Kidney (tissue), 13 donors: ENCODE measurements at regions not wholly inside any gene's neighbourhood (a gene's known extent, or its start where the extent isn't known, plus 50 kb on each side); places are given as distances from the start of the nearest gene placed in this dataset.

Experiments used
- DNase-seq, 5 donors: peaks; one replicate each; pipeline ENCODE4 v3.0.0-alpha.2; 2013 to 2020
- FAIRE-seq: peaks from 2 replicates; lab custom pipeline; 2012; peaks lifted over from hg19 to GRCh38; lab: Jason Lieb, UNC
- H3K27ac ChIP-seq, 2 donors: one replicate each; pipeline ENCODE4 v1.7.0; 2013; ENCODE audit warnings: low read depth in 2 of 2, low read length in 2 of 2, inconsistent platforms in 1 of 2
- H3K27me3 ChIP-seq: one replicate; pipeline ENCODE4 v1.7.1; 2013; ENCODE audit warnings: low read length, inconsistent platforms; ENCODE audit not compliant: control insufficient read depth, insufficient read depth
- H3K36me3 ChIP-seq, 3 donors: one replicate each; pipeline versions ENCODE4 v1.7.0 to v1.7.1; 2013; ENCODE audit warnings: low read length in 3 of 3, control low read depth in 1 of 3, inconsistent platforms in 1 of 3; ENCODE audit not compliant: insufficient read depth in 3 of 3, control insufficient read depth in 2 of 3
- H3K4me1 ChIP-seq, 3 donors: one replicate each; pipeline versions ENCODE4 v1.7.0 to v1.7.1; 2013; ENCODE audit warnings: low read length in 3 of 3, inconsistent platforms in 1 of 3, low read depth in 1 of 3; ENCODE audit not compliant: control insufficient read depth in 2 of 3, insufficient read depth in 2 of 3
- H3K4me3 ChIP-seq, 3 donors: one replicate each; pipeline versions ENCODE4 v1.7.0 to v1.8.1; 2013; ENCODE audit warnings: low read length in 3 of 3, control low read depth in 1 of 3, inconsistent platforms in 1 of 3
- H3K9ac ChIP-seq, 3 donors: one replicate each; pipeline versions ENCODE4 v1.7.0 to v1.7.1; 2013; ENCODE audit warnings: low read length in 3 of 3, control low read depth in 1 of 3, inconsistent platforms in 1 of 3
- H3K9me3 ChIP-seq, 3 donors: one replicate each; pipeline versions ENCODE4 v1.7.0 to v1.7.1; 2013; ENCODE audit warnings: low read length in 3 of 3, control low read depth in 1 of 3, inconsistent platforms in 1 of 3; ENCODE audit not compliant: control insufficient read depth in 2 of 3, insufficient read depth in 1 of 3
- intact Hi-C: fragments of 100-400 bp; cut with DNase I; formaldehyde crosslinking; loops from one replicate; pipeline ENCODE4 v1.11.1; 2022
- TF ChIP-seq, protein P1 (sequence below): IDR thresholded peaks from 3 replicates; pipeline ENCODE4 v1.5.1; 2012; ENCODE audit warnings: mild to moderate bottlenecking, moderate library complexity, borderline replicate concordance; ENCODE audit not compliant: insufficient read depth; ENCODE audit errors: extremely low read depth
- donor health status: control.
- donor health status: control.
- donor health status: control.
- donor health status: control.
- donor health status: control.
- donor health status: DM: yes; HTN: yes; CAD: no.
- donor health status: Normal renal cell carcinoma (clear cell type).

DNA sequence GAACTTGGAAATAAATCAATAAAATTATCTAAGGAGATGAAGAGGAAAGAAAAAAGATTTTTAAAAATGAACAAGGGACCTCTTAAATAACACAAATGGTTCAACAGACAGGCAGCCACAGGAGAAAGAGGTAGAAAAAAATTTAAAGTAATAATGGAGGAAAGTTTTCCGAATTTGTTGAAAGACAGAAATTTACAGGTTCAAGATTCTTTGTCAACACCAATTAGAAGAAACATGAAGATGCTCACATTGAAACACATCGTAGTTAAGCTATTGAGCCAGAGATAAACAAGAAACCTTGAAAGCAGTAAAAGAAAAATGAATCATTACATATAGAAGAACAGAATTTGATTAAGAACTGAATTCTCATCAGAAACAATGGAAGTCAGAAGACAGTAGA, 68.7 kb upstream of the OSMR start:
- Histone ChIP-seq H3K36me3 (no peaks in the 10 kb centered on the region), H3K9ac (no peak overlapping the region), H3K4me1 (no peaks in the 10 kb centered on the region), H3K4me3 (no peak overlapping the region), H3K9me3 (no peaks in the 10 kb centered on the region), H3K27ac (no peak overlapping the region), H3K27me3 (no peaks in the 10 kb centered on the region)
- TF ChIP-seq, protein P1, sequence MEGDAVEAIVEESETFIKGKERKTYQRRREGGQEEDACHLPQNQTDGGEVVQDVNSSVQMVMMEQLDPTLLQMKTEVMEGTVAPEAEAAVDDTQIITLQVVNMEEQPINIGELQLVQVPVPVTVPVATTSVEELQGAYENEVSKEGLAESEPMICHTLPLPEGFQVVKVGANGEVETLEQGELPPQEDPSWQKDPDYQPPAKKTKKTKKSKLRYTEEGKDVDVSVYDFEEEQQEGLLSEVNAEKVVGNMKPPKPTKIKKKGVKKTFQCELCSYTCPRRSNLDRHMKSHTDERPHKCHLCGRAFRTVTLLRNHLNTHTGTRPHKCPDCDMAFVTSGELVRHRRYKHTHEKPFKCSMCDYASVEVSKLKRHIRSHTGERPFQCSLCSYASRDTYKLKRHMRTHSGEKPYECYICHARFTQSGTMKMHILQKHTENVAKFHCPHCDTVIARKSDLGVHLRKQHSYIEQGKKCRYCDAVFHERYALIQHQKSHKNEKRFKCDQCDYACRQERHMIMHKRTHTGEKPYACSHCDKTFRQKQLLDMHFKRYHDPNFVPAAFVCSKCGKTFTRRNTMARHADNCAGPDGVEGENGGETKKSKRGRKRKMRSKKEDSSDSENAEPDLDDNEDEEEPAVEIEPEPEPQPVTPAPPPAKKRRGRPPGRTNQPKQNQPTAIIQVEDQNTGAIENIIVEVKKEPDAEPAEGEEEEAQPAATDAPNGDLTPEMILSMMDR, result no peak
- FAIRE-seq, result no peak
- no peak for DNase-seq
- intact Hi-C loops, result no loop called here

DNA sequence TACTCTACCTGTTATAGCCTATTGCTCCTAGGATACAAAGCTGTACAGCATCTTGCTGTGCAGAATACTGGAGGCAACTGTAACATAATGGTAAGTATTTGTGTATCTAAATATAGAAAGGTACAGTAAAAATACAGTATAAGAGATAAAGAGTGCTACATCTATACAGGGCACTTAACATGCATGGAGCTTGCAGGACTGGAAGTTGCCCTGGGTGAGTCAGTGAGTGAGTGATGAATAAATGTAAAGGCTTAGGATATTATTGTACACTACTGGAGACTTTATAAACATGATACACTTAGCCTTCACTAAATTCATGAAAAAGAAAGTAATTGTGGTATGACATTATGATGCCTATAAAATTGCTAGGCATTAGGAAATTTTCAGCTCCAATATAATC, 65.5 kb upstream of the OSMR start:
- H3K27me3 ChIP-seq, result no peaks in the 10 kb centered on the region
- no peak for FAIRE-seq
- H3K9me3 ChIP-seq, result no peaks in the 10 kb centered on the region
- no peak overlapping the region for H3K9ac ChIP-seq
- no peak overlapping the region for H3K27ac ChIP-seq
- no peaks in the 10 kb centered on the region for H3K36me3 ChIP-seq
- H3K4me1 ChIP-seq, result peaks cover 0 to 7% (median 3%) of the 10 kb centered on the region in 3 donors
- intact Hi-C loops, result no loop called here
- TF ChIP-seq, protein P1, result no peak
- no peak overlapping the region for H3K4me3 ChIP-seq
- DNase-seq, result no peak

DNA sequence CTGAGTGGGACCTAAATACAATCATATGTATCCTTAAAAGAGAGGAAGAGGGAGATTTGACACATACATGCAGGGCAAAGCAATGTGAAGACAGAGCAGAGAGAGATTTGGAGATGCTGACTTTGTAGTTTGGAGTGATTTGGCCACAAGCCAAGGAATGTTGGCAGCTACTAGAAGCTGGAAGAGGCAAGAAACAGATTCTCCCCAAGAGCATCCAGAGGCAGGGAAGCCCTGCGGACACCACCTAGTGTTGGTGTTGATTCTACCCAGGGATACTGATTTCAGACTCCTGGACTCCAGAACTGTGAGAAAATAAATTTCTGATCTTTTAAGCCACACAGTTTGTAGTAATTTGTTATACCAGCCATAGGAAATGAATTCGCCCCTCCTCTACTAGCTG, 64.9 kb upstream of the OSMR start:
- no peak overlapping the region for H3K9ac ChIP-seq
- intact Hi-C loops, result no loop called here
- H3K4me1 ChIP-seq, result peaks cover 0 to 7% (median 3%) of the 10 kb centered on the region in 3 donors
- FAIRE-seq, result no peak
- peak in 2 of 5 donors; percentile 20 to 69 for DNase-seq
- no peak overlapping the region for H3K4me3 ChIP-seq
- H3K27ac ChIP-seq, result no peak overlapping the region
- TF ChIP-seq, protein P1, result no peak
- H3K36me3 ChIP-seq, result no peaks in the 10 kb centered on the region
- H3K27me3 ChIP-seq, result no peaks in the 10 kb centered on the region
- no peaks in the 10 kb centered on the region for H3K9me3 ChIP-seq

DNA sequence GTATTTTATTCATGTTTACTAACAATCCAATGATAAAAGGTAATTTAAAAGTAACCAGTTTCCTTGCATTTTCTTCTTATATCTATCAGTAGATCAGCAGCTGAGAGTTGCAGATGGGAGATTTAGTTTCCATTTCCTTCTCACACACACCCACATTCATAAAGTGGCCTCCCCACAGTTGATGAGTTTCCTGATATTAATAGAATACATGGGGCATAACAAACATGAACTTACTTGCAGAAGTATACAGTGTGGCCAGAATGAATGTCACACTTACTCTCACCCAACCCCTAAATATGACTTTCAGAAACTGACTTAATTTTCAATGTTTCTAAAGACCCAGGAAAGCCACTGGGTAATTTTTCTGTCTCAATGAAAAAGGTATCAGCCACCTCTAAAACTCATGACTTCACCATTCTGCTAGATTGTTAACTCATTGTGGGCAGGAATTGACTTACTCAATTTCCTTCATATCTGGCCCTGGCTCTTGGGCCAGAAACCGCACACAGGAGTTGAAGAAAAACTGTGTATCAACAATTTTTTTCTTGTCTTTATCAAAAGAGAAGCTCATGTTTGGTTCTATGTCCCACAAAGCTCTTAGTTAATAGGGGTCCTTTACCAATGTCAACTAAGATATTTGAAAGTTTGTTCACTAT, 63.5 kb upstream of the OSMR start:
- no peaks in the 10 kb centered on the region for H3K27me3 ChIP-seq
- FAIRE-seq (peak; percentile 6), DNase-seq (no peak)
- H3K27ac ChIP-seq, result no peak overlapping the region
- intact Hi-C loops, result no loop called here
- TF ChIP-seq, protein P1, result no peak
- H3K9me3 ChIP-seq, result no peaks in the 10 kb centered on the region
- peaks cover 0 to 7% (median 3%) of the 10 kb centered on the region in 3 donors for H3K4me1 ChIP-seq
- no peak overlapping the region for H3K9ac ChIP-seq
- H3K36me3 ChIP-seq, result no peaks in the 10 kb centered on the region
- no peak overlapping the region for H3K4me3 ChIP-seq
